SH-SY5Y (cell line): ENCODE measurements at regions not wholly inside any gene's neighbourhood (a gene's known extent, or its start where the extent isn't known, plus 50 kb on each side); places are given as distances from the start of the nearest gene placed in this dataset.

Experiments used
- GATA2 ChIP-seq: IDR thresholded peaks from 2 replicates; pipeline ENCODE4 v1.6.1; 2011; ENCODE audit warnings: mild to moderate bottlenecking, low read depth, low read length
- GATA3 ChIP-seq: IDR thresholded peaks from 2 replicates; pipeline ENCODE4 v1.6.1; 2011; ENCODE audit warnings: low read depth, mild to moderate bottlenecking, low read length, moderate library complexity

GRCh38 chr2:209269024-209269423 is 154.8 kb upstream of the MAP2 start:
- TF ChIP-seq GATA2 (no peak), GATA3 (no peak)

GRCh38 chr2:209276000-209276399 is 147.8 kb upstream of the MAP2 start:
- no peak for TF ChIP-seq GATA3
- TF ChIP-seq GATA2, result no peak

DNA sequence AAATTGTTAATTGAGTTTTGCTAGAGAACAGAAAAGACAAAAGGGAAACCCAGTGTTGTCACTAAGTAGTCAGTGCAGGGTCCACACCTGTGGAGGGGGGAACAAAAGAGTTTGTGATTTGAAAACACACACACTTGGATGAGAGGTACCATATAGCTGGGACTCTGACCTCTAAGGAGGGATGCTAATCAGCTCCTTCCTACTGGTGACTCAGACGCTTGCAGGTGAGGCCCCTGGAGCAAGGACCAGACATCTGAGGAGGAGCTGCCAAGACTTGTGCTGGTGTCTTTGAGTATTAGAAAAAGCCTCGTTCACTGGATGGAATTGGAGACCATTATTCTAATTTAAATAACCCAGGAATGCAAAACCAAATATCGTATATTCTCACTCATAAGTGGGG is 146.4 kb upstream of the MAP2 start:
- no peak for TF ChIP-seq GATA3
- TF ChIP-seq GATA2, result no peak

DNA sequence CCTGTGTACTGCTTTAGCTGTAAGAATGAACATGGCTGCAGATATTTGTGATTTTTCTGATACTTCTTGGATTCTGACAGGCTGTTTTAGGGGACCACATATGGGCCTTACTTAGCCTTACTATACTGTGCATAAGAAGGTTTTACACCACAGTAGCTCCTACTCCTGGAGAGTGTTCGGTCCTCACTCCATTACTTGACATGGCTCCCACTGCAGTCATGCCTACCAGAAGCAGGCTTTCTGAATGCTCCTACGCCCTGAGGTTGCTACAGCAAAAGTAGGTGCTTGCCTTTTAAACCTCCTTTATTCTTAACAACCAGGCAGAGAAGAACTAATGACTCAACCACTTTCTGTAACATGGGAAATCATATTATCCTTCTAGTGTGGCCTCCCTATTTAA is 125.2 kb upstream of the MAP2 start:
- TF ChIP-seq GATA2 (no peak), GATA3 (no peak)

DNA sequence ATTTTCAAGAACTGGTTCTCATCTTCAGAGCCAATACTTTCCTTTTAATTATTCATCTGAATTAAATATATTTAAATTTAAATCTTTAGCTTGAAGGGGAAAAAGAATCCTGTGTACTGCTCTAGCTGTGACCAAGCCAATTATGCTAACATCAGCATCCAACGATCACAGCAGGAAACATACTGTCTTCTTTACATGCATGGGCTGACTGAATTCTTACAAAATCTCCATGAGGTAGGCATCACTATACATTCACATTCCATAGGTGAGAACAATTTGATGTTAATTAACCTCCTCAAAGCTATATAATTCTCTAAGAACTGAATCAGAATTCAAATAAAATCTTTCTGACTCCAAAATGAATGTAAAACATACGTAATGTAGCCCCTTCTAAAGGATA is 118.8 kb upstream of the MAP2 start:
- TF ChIP-seq GATA2, result no peak
- no peak for TF ChIP-seq GATA3

GRCh38 chr2:209305746-209306196 is 118.1 kb upstream of the MAP2 start:
- TF ChIP-seq GATA2 (no peak), GATA3 (no peak)

DNA sequence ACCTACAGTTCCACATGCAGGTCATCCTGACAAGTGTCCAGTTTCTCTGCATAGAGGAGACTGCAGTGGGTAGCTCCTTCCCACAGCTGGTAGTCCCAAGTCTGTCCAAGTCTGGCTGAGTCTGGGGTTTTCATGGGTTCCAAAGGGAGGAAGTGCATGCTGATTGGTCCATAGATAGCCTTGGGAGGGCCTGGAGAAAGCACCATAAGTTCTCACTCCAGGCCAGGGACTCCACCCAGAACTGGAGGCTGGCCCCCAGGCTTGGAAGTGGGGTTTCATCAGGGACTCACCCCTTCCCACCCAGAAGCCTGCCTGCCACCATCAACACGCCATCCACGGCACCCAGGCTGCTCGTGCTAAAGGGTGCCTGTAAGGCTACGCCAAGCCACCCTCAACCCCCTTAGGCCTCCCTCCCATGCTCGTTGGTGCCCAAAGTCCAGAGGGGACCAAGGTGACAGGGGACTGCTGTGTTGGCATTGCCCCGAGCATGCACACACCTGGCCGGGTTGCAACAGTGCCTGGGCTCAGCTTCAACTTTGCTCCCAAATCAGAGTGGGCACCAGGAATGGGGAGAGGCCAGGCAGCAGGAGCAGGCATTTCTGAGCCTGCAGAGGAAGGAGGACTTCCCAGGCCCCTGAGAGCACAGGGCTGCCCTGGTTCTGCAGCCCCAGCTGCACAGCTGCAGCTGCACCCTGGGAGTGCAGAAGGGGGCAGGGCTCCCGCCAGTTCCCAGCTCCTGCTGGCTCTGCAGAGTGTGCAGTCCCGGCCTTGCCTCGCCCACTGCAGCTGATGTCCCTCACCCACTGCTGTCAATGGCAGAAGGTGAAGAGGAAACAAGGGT is 116.5 kb upstream of the MAP2 start:
- TF ChIP-seq GATA2 (no peak), GATA3 (no peak)

DNA sequence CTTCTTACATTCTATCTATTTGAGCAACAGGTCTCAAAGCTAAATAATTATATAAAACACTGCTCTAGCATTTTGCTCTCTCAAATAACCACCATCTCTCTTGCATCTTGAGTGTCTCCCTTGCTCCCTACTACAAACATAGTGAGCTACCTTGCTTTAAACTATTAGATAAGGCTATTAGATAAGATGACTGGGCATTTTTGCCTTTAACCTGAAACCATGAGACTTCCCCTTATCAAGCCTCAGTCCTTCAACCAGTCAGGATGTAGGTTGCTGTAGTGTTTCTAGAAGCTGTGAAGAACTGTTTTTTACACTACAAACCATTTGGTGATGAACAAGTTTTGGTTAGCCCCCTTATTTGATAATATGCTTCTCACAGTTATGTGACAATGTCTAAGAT is 115.4 kb upstream of the MAP2 start:
- TF ChIP-seq GATA2 (no peak), GATA3 (no peak)

DNA sequence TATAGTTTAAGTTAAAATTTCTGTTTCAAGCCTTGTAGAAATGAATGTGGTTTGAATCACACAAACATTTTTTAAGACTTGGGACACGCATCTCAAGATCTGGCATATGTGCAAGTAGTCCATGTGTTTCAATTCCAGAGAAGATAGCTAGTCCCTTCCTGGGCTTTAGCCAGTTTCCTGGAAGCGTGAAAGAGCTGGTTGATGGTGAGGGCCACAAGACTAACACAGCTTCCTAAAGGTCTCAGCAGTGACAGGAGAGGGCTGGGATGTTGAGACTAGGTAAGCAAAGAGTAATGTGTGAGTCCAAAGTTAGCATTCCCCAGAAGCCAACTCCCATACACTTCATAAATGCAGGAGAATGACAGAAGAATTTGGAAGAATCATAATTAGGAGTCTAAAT is 111.9 kb upstream of the MAP2 start:
- no peak for TF ChIP-seq GATA2
- no peak for TF ChIP-seq GATA3

GRCh38 chr2:209314653-209315052 is 109.2 kb upstream of the MAP2 start:
- TF ChIP-seq GATA2 (no peak), GATA3 (no peak)

DNA sequence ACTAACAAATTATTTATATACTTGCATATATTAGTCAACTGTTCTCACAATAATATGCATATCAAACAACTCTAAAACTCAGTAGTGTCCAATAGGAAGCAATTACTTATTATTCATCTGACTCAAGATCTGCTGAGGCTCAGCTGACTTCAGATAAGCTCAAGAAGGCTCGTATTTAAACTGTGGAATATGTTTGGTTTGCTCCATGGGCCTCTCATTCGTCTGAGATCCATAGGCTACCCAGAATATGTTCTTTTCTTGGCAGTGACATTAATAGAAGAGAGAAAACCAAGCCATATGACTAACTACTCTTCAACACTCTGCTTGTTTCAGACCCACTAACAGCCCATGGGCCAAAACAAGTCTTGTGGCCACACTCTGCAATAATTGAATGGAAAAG is 107.7 kb upstream of the MAP2 start:
- no peak for TF ChIP-seq GATA2
- TF ChIP-seq GATA3, result no peak

DNA sequence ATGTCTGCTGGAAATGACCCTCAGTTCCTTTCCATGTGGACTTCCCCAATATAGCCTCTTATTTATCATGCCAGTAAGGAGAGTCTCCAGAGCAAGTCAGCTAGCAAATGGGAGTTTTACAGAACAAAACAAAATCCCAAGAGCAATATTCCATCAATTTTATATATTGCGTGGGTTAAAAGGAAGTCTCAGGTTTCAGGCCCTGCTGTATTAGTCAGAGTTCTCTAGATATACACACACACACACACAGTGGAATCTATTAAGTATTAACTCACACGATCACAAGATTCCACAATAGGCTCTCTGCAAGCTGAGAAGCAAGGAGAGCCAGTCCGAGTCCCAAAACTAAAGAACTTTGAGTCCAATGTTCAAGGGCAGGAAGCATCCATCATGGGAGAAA is 102.8 kb upstream of the MAP2 start:
- TF ChIP-seq GATA3 (no peak), GATA2 (no peak)

GRCh38 chr2:209321581-209321980 is 102.3 kb upstream of the MAP2 start:
- TF ChIP-seq GATA3 (no peak), GATA2 (no peak)

- TF ChIP-seq GATA2 (no peak), GATA3 (no peak)
Measured at GRCh38 chr2:209322041-209322440, 101.8 kb upstream of the MAP2 start.

DNA sequence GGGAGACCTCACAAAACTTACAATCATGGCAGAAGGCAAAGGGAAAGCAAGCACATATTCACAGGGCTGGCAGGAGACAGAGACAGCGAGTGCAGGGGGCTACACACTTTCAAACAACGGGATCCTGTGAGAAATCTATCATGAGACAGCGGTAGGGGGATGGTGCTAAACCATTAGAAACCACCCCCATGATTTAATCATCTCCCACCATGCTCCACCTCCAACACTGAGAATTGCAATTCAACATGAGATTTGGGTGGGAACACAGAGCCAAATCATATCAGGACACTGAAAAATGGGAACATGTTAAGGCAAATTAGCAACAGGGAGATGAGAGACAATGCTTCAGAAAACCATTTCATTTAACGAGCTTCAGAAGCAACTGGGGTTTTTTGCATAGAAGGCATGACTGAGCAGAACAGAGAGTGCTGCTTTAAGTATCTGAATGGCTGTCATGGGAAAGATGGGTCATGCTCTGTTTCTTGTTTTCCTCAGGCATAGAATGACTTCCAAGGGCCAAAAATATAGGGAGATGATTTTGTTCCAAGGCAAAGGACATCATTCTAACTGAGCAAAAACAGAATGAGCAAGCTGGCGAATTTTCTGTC is 100.8 kb upstream of the MAP2 start:
- TF ChIP-seq GATA3, result no peak
- TF ChIP-seq GATA2, result no peak
